Neutrophil (primary cell): ENCODE measurements at regions not wholly inside any gene's neighbourhood (a gene's known extent, or its start where the extent isn't known, plus 50 kb on each side); places are given as distances from the start of the nearest gene placed in this dataset.
"Not testable (repeated sequence)": the region's sequence is repeated elsewhere in the genome, so short reads cannot be mapped to it uniquely, and the experiment has no call there.

Source experiments
- H3K27ac ChIP-seq: fragments of 200-600 bp; sonication (generic); 2 replicates; pipeline ENCODE4 v1.5.1; 2016; ENCODE audit warnings: mild to moderate bottlenecking, moderate library complexity
- H3K27me3 ChIP-seq: fragments of 200-600 bp; sonication (generic); 2 replicates; pipeline ENCODE4 v1.6.0; 2016; ENCODE audit warnings: mild to moderate bottlenecking
- H3K36me3 ChIP-seq: fragments of 200-600 bp; sonication (generic); 2 replicates; pipeline ENCODE4 v1.5.1; 2017
- H3K4me1 ChIP-seq, 2 experiments: fragments of 200-600 bp in 1 of 2; sonication (generic) in 1 of 2; 1 replicate in 1 of 2; 2 replicates in 1 of 2; pipeline versions ENCODE4 v1.5.1 to v1.6.1; 2013 to 2016; ENCODE audit warnings: low read depth in 1 of 2, low read length in 1 of 2, mild to moderate bottlenecking in 1 of 2, moderate library complexity in 1 of 2; ENCODE audit not compliant: control insufficient read depth in 1 of 2, insufficient read depth in 1 of 2
- H3K4me3 ChIP-seq, 2 experiments: fragments of 200-600 bp in 1 of 2; sonication (generic) in 1 of 2; 1 replicate in 1 of 2; 2 replicates in 1 of 2; pipeline ENCODE4 v1.5.1; 2013 to 2016; ENCODE audit warnings: low read depth in 1 of 2, low read length in 1 of 2, mild to moderate bottlenecking in 1 of 2, moderate library complexity in 1 of 2
- H3K9me3 ChIP-seq: fragments of 200-600 bp; sonication (generic); 2 replicates; pipeline ENCODE4 v1.5.1; 2016
- CTCF ChIP-seq: fragments of 200-600 bp; sonication (generic); IDR thresholded peaks from 2 replicates; pipeline ENCODE4 v1.5.1; 2016; ENCODE audit warnings: antibody characterized with exemption

DNA sequence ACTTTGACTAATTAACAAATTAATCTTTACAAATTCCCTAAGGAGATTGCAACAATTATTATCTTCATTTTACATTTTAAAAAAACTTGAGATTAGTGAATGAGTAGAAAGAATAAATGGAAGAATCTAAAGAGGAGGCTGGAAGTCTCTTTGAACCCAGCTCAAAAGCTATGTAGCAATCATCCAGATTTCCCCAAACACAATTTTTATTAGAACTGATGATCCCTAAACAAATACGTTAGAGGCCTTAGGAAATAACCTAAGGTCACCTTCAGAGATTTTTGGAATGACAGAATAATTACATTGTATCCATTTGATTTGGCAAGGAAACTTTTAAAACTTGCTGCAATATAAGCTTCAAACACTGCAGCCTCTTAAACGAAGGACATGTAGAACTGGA lies 242.4 kb upstream of the LYPLAL1 start:
- Histone ChIP-seq H3K27me3 (no peaks in the 10 kb centered on the region), H3K9me3 (no peaks in the 10 kb centered on the region), H3K4me3 (no peak overlapping the region), H3K36me3 (no peaks in the 10 kb centered on the region), H3K27ac (no peak overlapping the region), H3K4me1 (no peaks in the 10 kb centered on the region)
- TF ChIP-seq CTCF = no peak

- Histone ChIP-seq H3K4me1 (no peaks in the 10 kb centered on the region), H3K27ac (no peak overlapping the region), H3K36me3 (no peaks in the 10 kb centered on the region), H3K9me3 (no peaks in the 10 kb centered on the region), H3K4me3 (no peak overlapping the region), H3K27me3 (no peaks in the 10 kb centered on the region)
- no peak for TF ChIP-seq CTCF
These were observed 240.2 kb upstream of the LYPLAL1 start for GRCh38 chr1:218933513-218933912.

DNA sequence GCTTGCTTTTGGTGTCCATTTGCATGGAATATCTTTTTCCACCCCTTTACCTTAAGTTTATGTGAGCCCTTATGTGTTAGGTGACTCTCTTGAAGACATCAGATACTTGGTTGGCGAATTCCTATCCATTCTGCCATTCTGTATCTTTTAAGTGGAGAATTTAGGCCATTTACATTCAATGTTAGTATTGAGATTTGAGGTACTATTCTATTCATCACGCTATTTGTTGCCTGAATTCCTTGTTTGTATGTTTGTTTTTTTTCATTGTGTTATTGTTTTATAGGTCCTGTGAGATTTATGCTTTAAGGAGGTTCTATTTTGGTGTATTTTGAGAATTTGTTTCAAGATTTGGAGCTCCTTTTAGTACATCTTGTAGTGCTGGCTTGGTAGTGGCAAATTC lies 238.3 kb upstream of the LYPLAL1 start:
- not testable (repeated sequence) for H3K36me3 ChIP-seq, H3K27ac ChIP-seq, H3K4me3 ChIP-seq, H3K9me3 ChIP-seq, H3K4me1 ChIP-seq, H3K27me3 ChIP-seq

DNA sequence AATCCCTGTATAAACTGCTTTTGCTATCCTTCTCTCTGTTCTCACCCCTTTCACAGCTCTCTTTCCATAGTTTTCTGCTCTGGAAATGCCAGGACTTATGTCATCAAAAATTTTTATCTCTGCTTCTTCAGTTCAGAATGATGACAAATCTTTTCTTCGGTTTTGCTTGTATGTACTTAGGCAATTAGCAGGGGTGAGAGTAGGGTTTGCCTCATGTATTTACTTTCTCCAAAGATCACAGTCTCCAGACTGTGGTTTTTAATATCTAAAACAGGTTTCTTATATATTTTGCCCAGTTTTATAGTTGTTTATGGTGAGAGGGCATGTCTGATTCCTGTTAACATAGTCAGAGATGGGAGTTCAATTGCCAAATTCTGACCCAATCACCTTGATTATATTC lies 235.4 kb upstream of the LYPLAL1 start:
- no peak for TF ChIP-seq CTCF
- no peak overlapping the region for H3K27ac ChIP-seq
- H3K27me3 ChIP-seq = no peaks in the 10 kb centered on the region

DNA sequence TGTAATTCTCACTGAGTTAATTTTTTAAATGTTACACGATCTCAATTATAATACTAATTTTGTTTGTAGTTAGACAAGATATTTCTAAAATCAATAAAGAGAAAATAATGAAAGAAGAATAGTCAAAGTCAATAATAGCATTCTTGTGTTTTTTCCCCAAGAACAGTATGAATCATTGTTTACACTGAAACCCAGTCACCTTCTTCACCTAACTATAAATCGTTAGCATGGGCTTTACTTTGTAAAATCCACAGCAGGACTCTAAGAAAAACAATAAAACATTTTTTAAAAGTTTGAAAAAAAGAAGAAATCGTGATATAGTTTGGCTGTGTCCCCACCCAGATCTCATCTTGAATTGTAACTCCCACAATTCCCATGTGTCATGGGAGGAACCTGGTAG lies 234.6 kb upstream of the LYPLAL1 start:
- no peak for TF ChIP-seq CTCF
- no peak overlapping the region for H3K27ac ChIP-seq
- no peaks in the 10 kb centered on the region for H3K27me3 ChIP-seq
- H3K4me1 ChIP-seq = no peaks in the 10 kb centered on the region
- no peak overlapping the region for H3K4me3 ChIP-seq
- no peaks in the 10 kb centered on the region for H3K36me3 ChIP-seq
- no peaks in the 10 kb centered on the region for H3K9me3 ChIP-seq

More for the DNA sequence above, 235.4 kb upstream of the LYPLAL1 start:
- Histone ChIP-seq H3K4me3 (no peak overlapping the region), H3K36me3 (no peaks in the 10 kb centered on the region), H3K9me3 (no peaks in the 10 kb centered on the region), H3K4me1 (no peaks in the 10 kb centered on the region)

DNA sequence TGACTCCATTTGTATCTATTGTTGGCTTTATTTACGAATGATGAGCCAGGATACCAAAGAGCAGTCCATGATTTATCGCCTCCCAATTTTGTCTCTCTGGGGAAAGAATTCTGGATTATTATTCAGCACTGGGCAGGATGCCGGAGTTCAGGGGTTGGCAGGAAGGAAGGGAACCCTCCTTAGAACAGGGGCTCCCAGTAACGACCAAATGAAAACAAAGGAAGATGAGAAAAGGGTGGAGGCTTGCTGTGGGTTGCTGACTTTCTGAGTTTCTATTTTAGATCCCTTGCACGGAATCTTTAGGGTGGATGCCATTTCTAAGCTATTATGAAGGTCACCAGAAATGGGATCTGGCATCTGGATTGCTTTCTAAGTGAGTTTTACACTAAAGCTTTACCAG lies 231.2 kb upstream of the LYPLAL1 start:
- H3K9me3 ChIP-seq = no peaks in the 10 kb centered on the region
- H3K27ac ChIP-seq = no peak overlapping the region
- no peaks in the 10 kb centered on the region for H3K4me1 ChIP-seq
- TF ChIP-seq CTCF = no peak
- no peaks in the 10 kb centered on the region for H3K36me3 ChIP-seq
- no peak overlapping the region for H3K4me3 ChIP-seq
- H3K27me3 ChIP-seq = no peaks in the 10 kb centered on the region
